GM18498 (cell line): ENCODE measurements at regions not wholly inside any gene's neighbourhood (a gene's known extent, or its start where the extent isn't known, plus 50 kb on each side); places are given as distances from the start of the nearest gene placed in this dataset.
"Not testable (repeated sequence)": the region's sequence is repeated elsewhere in the genome, so short reads cannot be mapped to it uniquely, and the experiment has no call there.

ENCODE experiments used
- ATAC-seq: cut with Tn5 transposase; IDR thresholded peaks from one replicate; pipeline ENCODE4 v1.9.1; 2021; ENCODE audit warnings: mild to moderate bottlenecking, moderate library complexity; ENCODE audit not compliant: unreplicated experiment

DNA sequence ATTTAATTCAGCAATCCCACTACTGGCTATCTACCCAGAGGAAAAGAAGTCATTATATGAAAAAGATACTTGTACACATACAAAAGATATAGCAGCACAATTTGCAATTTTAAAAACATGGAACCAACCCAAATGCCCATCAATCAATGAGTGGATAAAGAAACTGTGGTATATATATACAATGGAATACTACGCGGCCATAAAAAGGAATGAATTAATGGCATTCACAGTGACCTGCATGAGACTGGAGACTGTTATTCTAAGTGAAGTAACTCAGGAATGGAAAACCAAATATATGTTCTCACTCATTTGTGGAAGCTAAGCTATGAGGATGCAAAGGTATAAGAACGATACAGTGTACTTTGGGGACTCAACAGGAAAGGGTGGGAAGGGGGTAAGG, 102.8 kb upstream of the KCNMA1 start:
- not testable (repeated sequence) for ATAC-seq

DNA sequence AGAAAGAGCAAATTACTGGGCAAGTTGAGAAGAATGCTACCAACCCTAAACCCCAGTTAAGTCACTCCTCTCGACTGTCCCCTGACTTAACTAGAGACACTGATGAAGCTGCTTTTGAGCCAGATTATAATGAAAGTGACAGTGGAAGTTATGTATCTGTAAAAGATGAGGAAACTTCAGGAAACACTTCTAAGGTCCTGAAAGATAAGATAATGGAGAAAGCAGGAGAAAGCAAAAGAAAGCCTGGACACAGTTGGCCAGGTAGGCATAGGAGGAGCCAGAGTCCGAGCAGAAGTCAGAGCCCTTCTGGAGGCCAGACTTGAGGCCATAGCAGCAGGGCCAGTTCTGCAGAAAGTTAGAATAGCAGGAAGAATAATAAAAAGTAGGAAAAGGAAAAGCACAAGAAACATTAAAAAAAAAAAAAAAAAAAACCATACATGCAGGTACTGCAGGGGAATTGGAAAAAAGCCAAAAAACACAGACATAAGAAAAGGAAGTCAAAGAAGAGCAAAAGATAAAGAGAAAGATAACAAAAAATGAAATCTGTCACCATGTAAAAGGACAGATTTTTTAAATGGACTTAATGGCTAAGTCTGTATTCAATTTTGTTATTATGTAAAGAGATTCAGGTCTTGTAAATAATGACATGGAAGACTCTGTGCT, 101.0 kb upstream of the KCNMA1 start:
- ATAC-seq = no peak

DNA sequence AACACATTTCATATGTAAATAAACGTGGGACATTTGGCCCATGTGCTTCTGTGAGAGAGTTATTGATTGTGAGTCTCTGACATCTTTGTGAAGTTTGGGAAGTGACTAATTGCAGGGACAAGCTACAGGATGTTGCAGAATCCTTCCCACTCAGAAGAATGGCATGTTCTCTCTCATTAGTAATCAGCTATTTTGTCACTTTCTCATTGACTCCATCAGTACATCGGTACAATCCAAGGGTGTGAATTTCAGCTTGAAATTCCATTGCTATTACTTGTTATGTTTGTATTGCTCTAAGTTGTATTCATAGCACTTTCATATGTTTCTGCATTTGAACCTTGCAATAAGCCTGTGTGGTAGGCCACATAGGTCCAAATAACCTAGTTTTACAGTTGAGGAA, 100.0 kb upstream of the KCNMA1 start:
- ATAC-seq = no peak

- not testable (repeated sequence) for ATAC-seq
These were observed 97.5 kb upstream of the KCNMA1 start for GRCh38 chr10:77735136-77735535.

DNA sequence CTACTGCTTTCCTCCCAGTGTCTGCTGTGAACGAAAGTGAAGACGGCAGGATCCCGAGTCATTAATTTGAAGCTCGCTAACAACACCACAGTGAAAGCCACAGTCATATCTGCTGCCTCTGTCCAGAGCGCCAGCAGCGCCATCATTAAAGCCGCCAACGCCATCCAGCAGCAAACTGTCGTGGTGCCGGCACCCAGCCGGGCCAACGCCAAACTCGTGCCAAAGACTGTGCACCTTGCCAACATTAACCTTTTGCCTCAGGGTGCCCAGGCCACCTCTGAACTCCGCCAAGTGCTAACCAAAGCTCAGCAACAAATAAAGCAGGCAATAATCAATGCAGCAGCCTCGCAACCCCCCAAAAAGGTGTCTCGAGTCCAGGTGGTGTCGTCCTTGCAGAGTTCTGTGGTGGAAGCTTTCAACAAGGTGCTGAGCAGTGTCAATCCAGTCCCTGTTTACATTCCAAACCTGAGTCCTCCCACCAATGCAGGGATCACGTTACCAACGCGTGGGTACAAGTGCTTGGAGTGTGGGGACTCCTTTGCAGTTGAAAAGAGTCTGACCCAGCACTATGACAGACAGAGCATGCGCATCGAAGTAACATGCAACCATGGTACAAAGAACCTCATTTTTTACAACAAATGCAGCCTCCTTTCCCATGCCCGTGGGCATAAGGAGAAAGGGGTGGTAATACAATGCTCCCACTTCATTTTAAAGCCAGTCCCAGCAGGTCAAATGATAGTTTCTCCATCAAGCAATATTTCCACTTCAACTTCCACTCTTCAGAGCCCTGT, 94.8 kb upstream of the KCNMA1 start:
- ATAC-seq = no peak

DNA sequence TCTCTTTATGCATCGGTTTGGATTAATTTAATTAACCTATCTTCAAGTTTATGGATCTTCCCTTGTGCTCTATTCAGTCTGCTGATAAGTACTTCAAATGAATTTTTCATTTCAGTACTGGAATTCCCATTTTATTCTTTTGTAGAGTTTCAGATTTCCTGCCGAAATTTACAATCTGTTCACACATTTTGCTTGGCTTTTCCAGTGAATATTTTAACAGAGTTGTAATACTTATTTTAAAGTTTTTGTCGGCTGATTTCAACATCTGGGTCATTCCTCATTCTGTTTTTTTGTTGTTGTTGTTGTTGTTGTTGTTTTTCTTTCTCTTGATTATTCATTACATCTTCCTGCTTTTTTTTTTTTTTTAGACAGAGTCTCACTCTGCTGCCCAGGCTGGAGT, 89.9 kb upstream of the KCNMA1 start:
- no peak for ATAC-seq

- no peak for ATAC-seq
These were observed 89.1 kb upstream of the KCNMA1 start for GRCh38 chr10:77726732-77727131.

- ATAC-seq = no peak
These were observed 88.7 kb upstream of the KCNMA1 start for GRCh38 chr10:77726301-77726700.

- ATAC-seq = no peak
These were observed 87.2 kb upstream of the KCNMA1 start for GRCh38 chr10:77724820-77725219.

DNA sequence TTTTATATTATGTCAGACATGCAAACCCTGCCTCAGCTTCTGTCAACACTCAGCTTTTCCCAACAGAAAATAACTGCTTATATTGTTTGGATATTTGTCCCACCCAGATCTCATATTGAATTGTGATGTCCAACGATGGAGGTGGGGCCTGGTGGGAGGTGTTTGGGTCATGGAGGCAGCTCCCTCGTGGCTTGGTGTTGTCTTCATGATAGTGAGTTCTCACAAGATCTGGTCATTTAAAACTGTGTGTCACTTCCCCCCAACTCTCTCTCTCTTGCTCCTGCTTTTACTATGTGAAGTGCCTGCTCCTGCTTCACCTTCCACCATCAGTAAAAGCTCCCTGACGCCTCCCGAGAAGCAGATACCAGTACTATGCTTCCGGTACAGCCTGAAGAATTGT, 85.8 kb upstream of the KCNMA1 start:
- no peak for ATAC-seq

DNA sequence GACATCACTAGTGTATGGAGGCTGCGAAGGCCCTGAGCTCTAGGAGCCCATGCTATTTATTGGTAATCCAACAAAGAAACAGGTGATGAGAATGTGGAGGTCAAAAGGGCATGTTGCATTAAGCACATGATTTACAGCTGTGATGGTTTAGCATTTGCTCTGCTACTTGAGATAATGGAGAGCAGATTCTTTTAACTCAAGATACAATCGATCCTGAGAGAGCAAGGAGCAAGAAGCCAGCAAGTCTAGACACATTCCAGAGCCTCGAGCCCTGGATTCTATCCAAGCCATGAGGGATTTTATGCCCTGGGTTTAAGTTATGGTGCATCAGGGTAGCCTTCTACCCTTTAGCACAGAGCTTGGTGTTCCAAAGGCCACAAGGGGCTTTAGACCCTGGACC, 85.3 kb upstream of the KCNMA1 start:
- ATAC-seq = not testable (repeated sequence)

GRCh38 chr10:77721815-77722214, 84.2 kb upstream of the KCNMA1 start:
- ATAC-seq = no peak

- no peak for ATAC-seq
These were observed 81.3 kb upstream of the KCNMA1 start for GRCh38 chr10:77718957-77719356.

GRCh38 chr10:77718312-77718711, 80.7 kb upstream of the KCNMA1 start:
- not testable (repeated sequence) for ATAC-seq

GRCh38 chr10:77717336-77717735, 79.7 kb upstream of the KCNMA1 start:
- no peak for ATAC-seq

GRCh38 chr10:77716458-77717317, 79.1 kb upstream of the KCNMA1 start:
- no peak for ATAC-seq

DNA sequence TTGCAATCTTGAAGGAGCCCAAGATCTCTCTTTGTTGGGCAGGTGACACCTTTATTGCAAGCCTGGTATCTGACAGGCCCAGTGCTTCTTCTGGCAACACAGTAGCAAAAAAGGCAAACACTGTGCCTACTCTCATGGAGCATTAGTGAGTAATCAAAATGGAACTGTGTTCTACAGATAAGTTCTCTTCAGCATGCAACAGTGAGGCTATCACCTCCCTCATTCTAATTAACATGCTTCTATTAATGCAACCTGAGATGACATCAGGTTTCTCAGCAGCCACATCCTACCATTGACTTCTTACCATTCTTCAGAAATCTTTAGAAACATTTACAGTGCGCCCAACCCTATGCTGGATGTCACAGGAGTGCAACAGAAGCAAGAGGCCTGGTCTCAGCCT, 77.9 kb upstream of the KCNMA1 start:
- no peak for ATAC-seq

DNA sequence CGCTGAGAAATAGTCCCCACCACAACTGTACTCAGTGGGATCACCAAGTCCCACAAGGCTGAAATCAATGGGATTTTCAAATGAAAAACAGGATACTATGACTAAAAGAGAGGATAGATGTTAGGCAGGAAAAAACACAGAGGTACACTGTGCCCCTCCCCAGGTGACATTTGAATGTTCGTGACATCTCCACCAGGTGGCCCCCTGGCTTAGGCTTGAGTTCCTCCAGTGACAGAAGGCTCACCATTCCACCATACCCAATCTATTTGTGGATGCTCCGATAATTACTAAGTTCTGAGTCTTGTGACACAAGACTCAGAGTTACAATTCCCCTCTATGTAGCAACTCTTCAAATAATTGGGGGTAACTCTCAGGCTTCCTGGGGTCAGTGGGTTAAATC, 77.5 kb upstream of the KCNMA1 start:
- ATAC-seq = no peak

DNA sequence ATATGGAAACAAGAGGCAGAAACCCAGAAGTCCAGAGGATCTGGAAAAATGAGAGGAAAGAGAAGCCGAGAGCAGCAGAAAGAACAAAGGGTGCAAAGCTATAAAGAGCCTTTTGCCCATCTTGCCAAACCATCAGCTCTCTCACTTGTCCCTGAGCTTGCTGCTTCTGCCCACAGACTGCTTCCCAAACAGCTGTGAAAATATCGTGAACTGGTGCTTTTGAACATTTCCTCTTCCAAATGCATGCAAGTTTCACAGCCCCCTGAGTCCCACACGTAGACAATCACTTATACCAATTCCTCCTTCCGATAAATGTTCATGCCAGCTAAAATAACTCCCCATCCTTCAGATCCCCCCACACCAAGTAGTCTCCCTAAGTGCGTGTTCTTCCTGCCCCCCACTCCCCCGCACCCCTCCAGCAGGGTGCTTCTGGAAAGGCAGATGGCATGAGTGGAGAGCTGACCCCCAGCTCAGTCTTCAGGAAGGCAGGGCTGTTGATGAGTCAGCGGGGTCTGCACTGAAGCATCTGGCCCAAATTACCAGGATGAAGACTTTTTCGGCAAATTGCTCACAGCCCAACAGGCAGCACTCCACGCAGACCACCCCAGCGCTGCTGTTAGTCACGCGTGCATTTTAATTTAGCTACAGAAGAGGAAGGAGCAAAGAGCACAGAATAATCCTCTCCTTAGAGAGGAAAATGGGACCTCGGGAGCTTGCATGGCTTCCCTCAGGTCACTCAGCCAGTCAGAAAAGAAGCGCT, 76.1 kb upstream of the KCNMA1 start:
- no peak for ATAC-seq

DNA sequence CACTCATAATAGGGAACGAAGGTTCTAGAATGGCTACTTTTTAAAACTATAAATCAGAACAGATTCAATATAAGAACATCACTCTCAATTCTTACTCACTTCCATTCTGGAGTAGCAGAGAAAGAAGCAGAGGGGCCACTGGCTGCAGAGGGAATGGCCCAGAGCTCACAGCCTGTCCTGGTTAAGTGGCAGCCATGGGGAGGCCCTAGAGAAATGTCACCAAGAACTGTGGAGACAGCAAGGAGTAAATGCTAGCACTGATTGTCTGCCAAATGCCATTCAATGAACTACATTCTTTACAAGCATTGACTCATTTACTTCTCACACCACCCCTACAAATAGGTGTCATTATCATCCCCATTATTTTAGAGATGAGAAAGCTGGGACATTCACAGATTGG, 74.6 kb upstream of the KCNMA1 start:
- ATAC-seq = no peak

DNA sequence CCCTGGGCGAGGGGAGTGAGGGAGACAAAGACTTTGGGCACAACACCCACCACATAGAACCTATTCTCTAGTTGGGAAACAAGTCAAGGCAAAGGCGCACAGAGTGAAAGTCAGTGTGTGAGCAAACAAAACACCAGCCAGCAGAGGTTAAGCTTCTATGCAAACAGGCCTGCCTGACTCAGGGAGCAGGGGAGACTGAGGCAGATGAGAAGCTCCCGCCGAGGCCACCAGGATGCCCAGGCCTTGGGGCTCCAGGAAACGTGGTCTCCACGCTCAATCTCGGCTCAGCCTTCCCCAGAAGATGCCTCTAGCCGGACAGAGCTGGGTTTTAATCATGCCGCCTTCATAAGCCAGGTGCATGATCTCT, 74.1 kb upstream of the KCNMA1 start:
- peak; percentile 7 for ATAC-seq
